A673 (cell line): ENCODE measurements at regions not wholly inside any gene's neighbourhood (a gene's known extent, or its start where the extent isn't known, plus 50 kb on each side); places are given as distances from the start of the nearest gene placed in this dataset.

Source experiments
- CTCF ChIP-seq: fragments of 300-800, 200-600 bp; sonication (generic); conservative IDR thresholded peaks from 2 replicates; pipeline ENCODE4 v1.5.1; 2017; ENCODE audit warnings: low read depth, mild to moderate bottlenecking, antibody characterized with exemption, low read length, moderate library complexity, mixed read lengths
- EZH2 ChIP-seq: fragments of 200-600 bp; sonication (generic); IDR thresholded peaks from 2 replicates; pipeline ENCODE4 v1.6.1; 2017; ENCODE audit warnings: borderline replicate concordance, low read depth, mild to moderate bottlenecking, mixed read lengths, antibody characterized with exemption, low read length; ENCODE audit not compliant: poor library complexity, severe bottlenecking

- TF ChIP-seq CTCF (no peak), EZH2 (no peak)
Observed at GRCh38 chr5:124822647-124823046, 76.2 kb upstream of the ZNF608 start.
